Thyroid gland (tissue), 4 donors: ENCODE measurements at regions not wholly inside any gene's neighbourhood (a gene's known extent, or its start where the extent isn't known, plus 50 kb on each side); places are given as distances from the start of the nearest gene placed in this dataset.

ENCODE experiments used
- CTCF ChIP-seq, 6 experiments: fragments of 200-600 bp in 3 of 6; fragments of 450-650 bp in 3 of 6; sonication (generic) in 3 of 6; IDR thresholded peaks; one replicate each; pipeline ENCODE4 v1.5.1; 2016 to 2019; ENCODE audit warnings: antibody characterized with exemption in 6 of 6, mild to moderate bottlenecking in 2 of 6, inconsistent platforms in 1 of 6, moderate library complexity in 1 of 6
- POLR2A ChIP-seq, 2 donors: fragments of 450-650 bp; IDR thresholded peaks; one replicate each; pipeline ENCODE4 v1.6.1; 2017; ENCODE audit warnings: antibody characterized with exemption in 2 of 2, mild to moderate bottlenecking in 2 of 2, moderate library complexity in 1 of 2

- TF ChIP-seq CTCF (IDR thresholded peaks at IDR 0.05) = no peak
- no peak for TF ChIP-seq POLR2A (IDR thresholded peaks at IDR 0.05)
Measured at GRCh38 chr9:86684148-86684547, 263.2 kb downstream of the GAS1 start.
